ENCODE measurements at regions not wholly inside any gene's neighbourhood (a gene's known extent, or its start where the extent isn't known, plus 50 kb on each side); places are given as distances from the start of the nearest gene placed in this dataset.

DNA sequence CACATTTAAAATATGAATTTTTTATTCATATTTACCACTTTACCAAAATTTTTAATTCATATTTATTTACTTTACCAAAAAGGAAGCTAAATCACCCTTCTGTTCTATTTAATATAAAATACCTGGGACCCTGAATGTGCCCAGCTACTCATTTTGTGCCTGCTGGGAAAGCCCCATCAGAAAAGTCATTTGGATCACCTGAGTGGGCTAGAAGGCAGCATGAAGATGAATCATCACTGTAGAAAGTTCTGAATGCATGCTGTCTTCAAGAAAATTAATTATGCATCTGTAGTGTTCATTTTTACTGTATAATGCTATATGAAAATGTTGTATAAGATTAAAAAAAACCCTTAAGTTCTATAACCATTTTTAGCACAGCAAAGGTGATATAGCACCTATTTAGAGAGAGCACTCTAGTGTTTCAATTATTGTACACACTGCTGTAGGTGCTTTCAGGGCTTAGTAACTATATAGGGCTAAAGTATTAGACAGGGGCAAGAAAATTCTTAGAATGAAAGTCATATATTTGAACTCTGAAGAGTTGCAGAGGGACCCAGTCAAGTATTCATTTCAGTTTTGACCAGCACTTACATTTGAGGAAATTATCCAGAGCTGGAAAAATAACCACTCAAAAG is 175.1 kb downstream of the NFKBIZ start:
- no peak overlapping the region for H3K4me3 ChIP-seq (ENCODE audit: low read depth, low read length)
- ChIA-PET CTCF (interaction anchor here (2.5 kb wide), 1 partner anchor 201 kb away, joined by 8 read pairs; no protein-coding TSS in a partner anchor), POLR2A (no interaction called here)
- TF ChIP-seq, protein P1, sequence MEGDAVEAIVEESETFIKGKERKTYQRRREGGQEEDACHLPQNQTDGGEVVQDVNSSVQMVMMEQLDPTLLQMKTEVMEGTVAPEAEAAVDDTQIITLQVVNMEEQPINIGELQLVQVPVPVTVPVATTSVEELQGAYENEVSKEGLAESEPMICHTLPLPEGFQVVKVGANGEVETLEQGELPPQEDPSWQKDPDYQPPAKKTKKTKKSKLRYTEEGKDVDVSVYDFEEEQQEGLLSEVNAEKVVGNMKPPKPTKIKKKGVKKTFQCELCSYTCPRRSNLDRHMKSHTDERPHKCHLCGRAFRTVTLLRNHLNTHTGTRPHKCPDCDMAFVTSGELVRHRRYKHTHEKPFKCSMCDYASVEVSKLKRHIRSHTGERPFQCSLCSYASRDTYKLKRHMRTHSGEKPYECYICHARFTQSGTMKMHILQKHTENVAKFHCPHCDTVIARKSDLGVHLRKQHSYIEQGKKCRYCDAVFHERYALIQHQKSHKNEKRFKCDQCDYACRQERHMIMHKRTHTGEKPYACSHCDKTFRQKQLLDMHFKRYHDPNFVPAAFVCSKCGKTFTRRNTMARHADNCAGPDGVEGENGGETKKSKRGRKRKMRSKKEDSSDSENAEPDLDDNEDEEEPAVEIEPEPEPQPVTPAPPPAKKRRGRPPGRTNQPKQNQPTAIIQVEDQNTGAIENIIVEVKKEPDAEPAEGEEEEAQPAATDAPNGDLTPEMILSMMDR (IDR thresholded peaks at IDR 0.05; ENCODE audit: insufficient read depth, low read length, missing control alignments), result no peak
- DNase-seq (ENCODE audit: low read depth, low spot score), result no peak

DNA sequence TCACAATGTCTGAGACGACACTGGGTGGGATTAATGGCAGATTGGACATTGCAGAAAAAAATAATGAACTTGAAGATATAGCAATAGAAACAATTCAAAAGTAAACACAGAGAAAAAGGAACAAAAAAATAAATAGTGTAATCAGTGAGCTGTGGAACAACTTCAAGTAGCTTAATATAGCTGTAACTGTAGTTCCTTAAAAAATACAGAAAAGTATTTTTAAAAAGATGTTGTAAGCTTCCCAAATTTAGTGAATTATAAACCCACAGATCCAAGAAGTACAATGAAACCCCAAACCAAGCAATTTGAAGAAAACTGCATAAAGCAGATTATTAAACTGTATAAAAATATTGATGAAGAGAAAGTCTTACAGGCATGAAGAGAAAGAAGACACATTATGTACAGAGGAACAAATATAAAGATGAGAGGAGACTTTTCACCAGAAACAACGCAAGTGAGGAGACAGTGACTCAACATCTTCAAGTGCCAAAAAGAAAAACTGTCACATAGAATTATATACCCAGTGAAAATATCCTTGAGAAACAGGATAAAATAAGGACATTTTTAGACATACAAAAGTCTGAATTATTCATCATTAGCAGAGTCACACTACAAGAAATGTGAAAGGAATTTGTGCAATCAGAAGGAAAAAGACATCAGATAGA is 176.4 kb downstream of the NFKBIZ start:
- DNase-seq (ENCODE audit: low read depth, low spot score), result no peak
- TF ChIP-seq, protein P1 (IDR thresholded peaks at IDR 0.05; ENCODE audit: insufficient read depth, low read length, missing control alignments), result no peak
- POLR2A ChIA-PET, result no interaction called here
- CTCF ChIA-PET, result interaction anchor here (2.5 kb wide), 1 partner anchor 200 kb away, joined by 8 read pairs; no protein-coding TSS in a partner anchor
- H3K4me3 ChIP-seq (ENCODE audit: low read depth, low read length), result no peak overlapping the region

GRCh38 chr3:102026656-102027055 is 177.3 kb downstream of the NFKBIZ start:
- TF ChIP-seq, protein P1 (IDR thresholded peaks at IDR 0.05; ENCODE audit: insufficient read depth, low read length, missing control alignments), result no peak
- H3K4me3 ChIP-seq (ENCODE audit: low read depth, low read length), result no peak overlapping the region
- ChIA-PET CTCF (no interaction called here), POLR2A (no interaction called here)
- no peak for DNase-seq (ENCODE audit: low read depth, low spot score)

GRCh38 chr3:102030661-102031060 is 181.3 kb downstream of the NFKBIZ start:
- no peak for DNase-seq (ENCODE audit: low read depth, low spot score)

DNA sequence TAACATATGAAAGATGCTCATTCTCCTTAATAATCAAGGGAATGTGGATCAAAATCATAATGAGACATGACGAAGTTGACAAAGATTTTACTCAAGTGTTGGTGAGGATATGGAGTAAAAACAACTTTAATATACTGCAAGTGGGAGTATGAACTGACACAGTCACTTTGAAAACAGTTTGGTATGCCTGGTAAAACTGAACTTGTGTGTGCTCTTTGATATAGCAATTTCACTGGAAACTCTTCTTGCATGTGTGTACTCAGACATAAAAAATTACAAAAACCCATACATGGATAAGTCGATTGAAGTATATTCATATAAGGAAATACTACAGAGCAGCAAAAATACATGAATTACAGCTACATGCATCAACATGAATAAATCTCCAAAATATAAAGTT is 182.5 kb downstream of the NFKBIZ start:
- POLR2A ChIA-PET, result no interaction called here
- DNase-seq (ENCODE audit: low read depth, low spot score), result no peak
- H3K4me3 ChIP-seq (ENCODE audit: low read depth, low read length), result no peak overlapping the region
- TF ChIP-seq, protein P1 (IDR thresholded peaks at IDR 0.05; ENCODE audit: insufficient read depth, low read length, missing control alignments), result no peak
- CTCF ChIA-PET, result no interaction called here

More at GRCh38 chr3:102030661-102031060, 181.3 kb downstream of the NFKBIZ start:
- TF ChIP-seq, protein P1 (IDR thresholded peaks at IDR 0.05; ENCODE audit: insufficient read depth, low read length, missing control alignments), result no peak
- POLR2A ChIA-PET, result no interaction called here
- CTCF ChIA-PET, result interaction anchor here (1.5 kb wide), 1 partner anchor 195 kb away, joined by 6 read pairs; no protein-coding TSS in a partner anchor
- H3K4me3 ChIP-seq (ENCODE audit: low read depth, low read length), result no peak overlapping the region

DNA sequence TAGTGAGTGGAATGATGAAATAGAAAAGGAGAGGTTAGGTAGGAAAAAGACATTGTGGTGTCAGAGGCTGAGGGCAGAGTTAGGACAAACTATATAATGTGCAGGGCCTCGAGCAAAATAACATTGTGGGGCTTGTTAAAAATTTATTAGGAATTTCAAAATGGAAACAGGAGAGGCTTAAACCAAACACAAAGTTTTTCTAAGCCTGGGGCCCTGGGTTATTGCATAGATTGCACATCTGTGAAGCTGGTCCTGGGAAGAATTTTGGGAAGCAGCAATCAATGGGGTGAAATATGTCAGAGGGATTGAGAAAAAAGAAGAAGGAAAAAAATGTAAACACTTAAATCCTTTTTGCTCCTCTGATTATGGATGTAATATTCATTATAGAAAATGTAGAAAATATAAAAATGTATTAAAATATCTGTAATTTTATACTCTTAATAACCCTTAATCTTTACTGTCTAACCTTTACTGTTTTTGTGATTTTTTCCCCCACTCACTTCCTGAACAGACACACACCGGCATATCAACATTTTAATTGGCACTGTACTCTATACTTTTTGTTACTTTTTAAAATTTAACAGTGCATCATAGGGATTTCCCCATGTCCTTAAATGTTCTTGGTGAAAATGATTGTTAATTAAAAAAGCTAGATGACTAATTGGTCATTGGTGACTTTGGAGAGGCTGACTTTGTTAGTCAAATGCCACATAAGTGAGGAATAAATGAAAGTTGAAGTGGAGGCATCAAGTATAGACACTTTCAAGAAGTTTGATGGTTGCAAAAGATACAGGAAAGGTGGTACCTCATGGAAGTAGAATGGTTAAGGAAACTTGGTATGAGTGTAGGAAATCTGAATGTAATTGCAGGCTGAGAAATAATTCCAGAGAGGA is 183.4 kb downstream of the NFKBIZ start:
- no peak overlapping the region for H3K4me3 ChIP-seq (ENCODE audit: low read depth, low read length)
- CTCF ChIA-PET, result no interaction called here
- POLR2A ChIA-PET, result no interaction called here
- no peak for DNase-seq (ENCODE audit: low read depth, low spot score)
- TF ChIP-seq, protein P1 (IDR thresholded peaks at IDR 0.05; ENCODE audit: insufficient read depth, low read length, missing control alignments), result no peak

Data from AG04449 (cell line).